B cell (primary cell): ENCODE measurements at regions not wholly inside any gene's neighbourhood (a gene's known extent, or its start where the extent isn't known, plus 50 kb on each side); places are given as distances from the start of the nearest gene placed in this dataset.

Source experiments
- ATAC-seq: fragments of 200-7000 bp; cut with Tn5 transposase; one replicate; pipeline ENCODE4 v1.10.0; 2021; ENCODE audit warnings: low read depth, mild to moderate bottlenecking, moderate number of reproducible peaks, moderate library complexity
- CTCF ChIA-PET: fragments of 350-600 bp; sonication (Branson Sonifier 250); formaldehyde crosslinking; loops from one replicate; lab custom pipeline; 2021; ENCODE audit warnings: antibody characterized with exemption, inconsistent platforms; lab: Charles Lee
- POLR2A ChIA-PET: fragments of 350-600 bp; sonication (Branson Sonifier 250); formaldehyde crosslinking; loops from one replicate; lab custom pipeline; 2021; ENCODE audit warnings: antibody characterized with exemption; lab: Charles Lee
- DNase-seq: peaks from one replicate; pipeline ENCODE4 v3.0.0; 2013
- H2AFZ ChIP-seq: 2 replicates; pipeline ENCODE4 v1.6.1; 2012; ENCODE audit warnings: mild to moderate bottlenecking, low read depth, low read length; ENCODE audit not compliant: insufficient read depth, poor library complexity, severe bottlenecking
- H3K27ac ChIP-seq, 2 donors: 1 replicate in 1 of 2; 2 replicates in 1 of 2; pipeline ENCODE4 v1.5.1; 2012 to 2013; ENCODE audit warnings: low read length in 2 of 2, mild to moderate bottlenecking in 2 of 2, moderate library complexity in 1 of 2
- H3K27me3 ChIP-seq, 4 experiments: fragments of 200-600 bp in 1 of 4; sonication (generic) in 1 of 4; replicated peaks in 1 of 4; 1 replicate in 2 of 4; 2 replicates in 2 of 4; pipeline versions ENCODE4 v1.6.1 to v1.7.0; 2013 to 2016; ENCODE audit warnings: low read length in 3 of 4, mild to moderate bottlenecking in 2 of 4, mixed read lengths in 1 of 4, moderate library complexity in 1 of 4; ENCODE audit not compliant: insufficient read depth in 4 of 4, control insufficient read depth in 3 of 4; ENCODE audit errors: control extremely low read depth in 1 of 4
- H3K36me3 ChIP-seq, 2 experiments: replicated peaks in 1 of 2; 1 replicate in 1 of 2; 2 replicates in 1 of 2; pipeline versions ENCODE4 v1.6.1 to v1.7.1; 2013; ENCODE audit warnings: low read length in 1 of 2; ENCODE audit not compliant: insufficient read depth in 2 of 2, control insufficient read depth in 1 of 2; ENCODE audit errors: control extremely low read depth in 1 of 2, extremely low read depth in 1 of 2
- H3K4me1 ChIP-seq, 2 donors: fragments of 200-600 bp in 1 of 2; sonication (generic) in 1 of 2; 1 replicate in 1 of 2; 2 replicates in 1 of 2; pipeline versions ENCODE4 v1.5.1 to v1.6.1; 2013 to 2017; ENCODE audit warnings: low read length in 2 of 2; ENCODE audit not compliant: control insufficient read depth in 2 of 2, insufficient read depth in 2 of 2
- H3K4me2 ChIP-seq: replicated peaks from 2 replicates; pipeline ENCODE3; 2012; ENCODE audit warnings: mild to moderate bottlenecking, low read depth, low read length; ENCODE audit not compliant: poor library complexity, severe bottlenecking
- H3K4me3 ChIP-seq, 5 experiments: fragments of 200-600 bp in 1 of 5; sonication (generic) in 1 of 5; 1 replicate in 3 of 5; 2 replicates in 2 of 5; pipeline versions ENCODE4 v1.5.1 to v1.7.0; 2011 to 2016; ENCODE audit warnings: low read length in 4 of 5, mild to moderate bottlenecking in 4 of 5, low read depth in 2 of 5, control low read depth in 1 of 5, moderate library complexity in 1 of 5; ENCODE audit not compliant: insufficient read depth in 1 of 5; ENCODE audit errors: control extremely low read depth in 1 of 5, extremely low read depth in 1 of 5
- H3K79me2 ChIP-seq: fragments of 200-600 bp; sonication (generic); one replicate; pipeline ENCODE4 v1.6.0; 2016; ENCODE audit warnings: low read length; ENCODE audit not compliant: control insufficient read depth, insufficient read depth
- H3K9ac ChIP-seq: fragments of 200-600 bp; sonication (generic); 2 replicates; pipeline ENCODE4 v1.6.1; 2017; ENCODE audit warnings: mild to moderate bottlenecking, low read length, moderate library complexity
- H3K9me3 ChIP-seq, 3 donors: one replicate each; pipeline versions ENCODE4 v1.6.1 to v1.7.1; 2013; ENCODE audit warnings: low read length in 2 of 3; ENCODE audit not compliant: control insufficient read depth in 2 of 3, insufficient read depth in 1 of 3; ENCODE audit errors: control extremely low read depth in 1 of 3
- H4K20me1 ChIP-seq: 2 replicates; pipeline ENCODE4 v1.6.0; 2012; ENCODE audit warnings: mild to moderate bottlenecking, low read length; ENCODE audit not compliant: insufficient read depth, control insufficient read depth, poor library complexity, severe bottlenecking
- H3K27ac Mint-ChIP-seq: one replicate; pipeline ENCODE4 v1.8.0; 2021; ENCODE audit warnings: mixed read lengths
- H3K27me3 Mint-ChIP-seq: one replicate; pipeline ENCODE4 v1.8.0; 2021; ENCODE audit warnings: mixed read lengths
- H3K4me1 Mint-ChIP-seq: one replicate; pipeline ENCODE4 v1.8.0; 2021; ENCODE audit warnings: mixed read lengths
- H3K4me3 Mint-ChIP-seq: one replicate; pipeline ENCODE4 v1.8.0; 2021; ENCODE audit warnings: mixed read lengths
- H3K9me3 Mint-ChIP-seq: one replicate; pipeline ENCODE4 v1.8.0; 2022; ENCODE audit warnings: mixed read lengths; ENCODE audit not compliant: insufficient read depth
- CTCF ChIP-seq: fragments of 200-600 bp; IDR thresholded peaks from one replicate; pipeline ENCODE4 v1.8.0; 2022; ENCODE audit warnings: antibody characterized with exemption, mild to moderate bottlenecking
- EZH2 ChIP-seq: IDR thresholded peaks from 2 replicates; pipeline ENCODE4 v1.6.1; 2012; ENCODE audit warnings: borderline replicate concordance, low read depth, mild to moderate bottlenecking, moderate library complexity, low read length; ENCODE audit not compliant: insufficient read depth, poor library complexity, severe bottlenecking
- WGBS: methylation state at CpG from one replicate; pipeline ENCODE4 v1.1.5; 2013; ENCODE audit warnings: missing lambda C conversion rate; ENCODE audit not compliant: insufficient coverage; 5-methylcytosine and 5-hydroxymethylcytosine counted together
- intact Hi-C: fragments of 100-400 bp; cut with micrococcal nuclease; formaldehyde crosslinking; loops from one replicate; pipeline ENCODE4 v1.10.0; 2022

- TF ChIP-seq EZH2 (no peak), CTCF (no peak)
These were observed 201.0 kb upstream of the CST7 start for GRCh38 chr20:24747881-24748595.

GRCh38 chr20:24751551-24751950, 197.5 kb upstream of the CST7 start:
- ChIA-PET CTCF (no interaction called here), POLR2A (no interaction called here)
- no peak overlapping the region for H3K27ac Mint-ChIP-seq
- 100% methylated on average over 1 of the region's 4 CpGs for WGBS
- ATAC-seq (no peak), DNase-seq (no peak)
- no peaks in the 10 kb centered on the region for H3K4me1 ChIP-seq
- no peak overlapping the region for H3K27ac ChIP-seq
- no peaks in the 10 kb centered on the region for H3K27me3 ChIP-seq
- no peak overlapping the region for H2AFZ ChIP-seq
- no peak overlapping the region for H3K4me3 ChIP-seq
- TF ChIP-seq EZH2 (no peak), CTCF (no peak)
- intact Hi-C loops, result no loop called here
- H3K9me3 Mint-ChIP-seq, result no peaks in the 10 kb centered on the region
- H3K36me3 ChIP-seq, result no peaks in the 10 kb centered on the region
- H3K27me3 Mint-ChIP-seq, result peaks cover 7% of the 10 kb centered on the region
- no peak overlapping the region for H3K9ac ChIP-seq
- no peaks in the 10 kb centered on the region for H3K9me3 ChIP-seq
- no peak overlapping the region for H3K4me3 Mint-ChIP-seq
- H3K4me2 ChIP-seq, result no peak overlapping the region
- no peaks in the 10 kb centered on the region for H4K20me1 ChIP-seq
- H3K79me2 ChIP-seq, result no peaks in the 10 kb centered on the region
- no peaks in the 10 kb centered on the region for H3K4me1 Mint-ChIP-seq

More at GRCh38 chr20:24747881-24748595, 201.0 kb upstream of the CST7 start:
- Histone ChIP-seq H3K9ac (no peak overlapping the region), H3K4me3 (no peak overlapping the region), H3K79me2 (no peaks in the 10 kb centered on the region), H3K4me1 (no peaks in the 10 kb centered on the region), H3K27ac (no peak overlapping the region), H4K20me1 (no peaks in the 10 kb centered on the region), H3K4me2 (no peak overlapping the region), H3K27me3 (no peaks in the 10 kb centered on the region), H2AFZ (no peak overlapping the region), H3K9me3 (no peaks in the 10 kb centered on the region), H3K36me3 (no peaks in the 10 kb centered on the region)
- no peak for DNase-seq
- H3K27me3 Mint-ChIP-seq, result peaks cover 4% of the 10 kb centered on the region
- ChIA-PET CTCF (no interaction called here), POLR2A (no interaction called here)
- 93% methylated on average over 4 of the region's 5 CpGs for WGBS
- no peak overlapping the region for H3K27ac Mint-ChIP-seq
- intact Hi-C loops, result no loop called here
- ATAC-seq, result no peak
- no peak overlapping the region for H3K4me3 Mint-ChIP-seq
- H3K4me1 Mint-ChIP-seq, result peaks cover 2% of the 10 kb centered on the region
- no peaks in the 10 kb centered on the region for H3K9me3 Mint-ChIP-seq
